ENCODE measurements at regions not wholly inside any gene's neighbourhood (a gene's known extent, or its start where the extent isn't known, plus 50 kb on each side); places are given as distances from the start of the nearest gene placed in this dataset.

- TF ChIP-seq EZH2 (IDR thresholded peaks at IDR 0.05; ENCODE audit: borderline replicate concordance, low read length) (no peak), CTCF (IDR thresholded peaks at IDR 0.05; ENCODE audit: low read length) (no peak)
These were observed 1578.9 kb downstream of the REEP3 start for GRCh38 chr10:65100146-65100545.
